Caco-2 (cell line): ENCODE measurements at regions not wholly inside any gene's neighbourhood (a gene's known extent, or its start where the extent isn't known, plus 50 kb on each side); places are given as distances from the start of the nearest gene placed in this dataset.

Experiments used
- BruUV-seq: library from RNA; stranded (reverse); fragments of 400-500 nt; replicated peaks from 2 replicates; lab custom pipeline; 2021; lab: Mats Ljungman, UMichigan
- CTCF ChIA-PET: fragments of 300-600 bp; sonication (Branson Sonifier 250); formaldehyde crosslinking; loops from one replicate; lab custom pipeline; 2022; ENCODE audit warnings: antibody characterized with exemption; lab: Charles Lee
- POLR2A ChIA-PET: fragments of 300-600 bp; sonication (Branson Sonifier 250); formaldehyde crosslinking; loops from one replicate; lab custom pipeline; 2022; ENCODE audit warnings: antibody characterized with exemption; lab: Charles Lee
- DNase-seq, 2 experiments: peaks; one replicate each; pipeline versions ENCODE4 v3.0.0 to v3.0.0-alpha.2; 2020 to 2022
- H3K27me3 ChIP-seq: replicated peaks from 2 replicates; pipeline ENCODE4 v1.6.0; 2011; ENCODE audit warnings: low read length; ENCODE audit not compliant: control insufficient read depth, insufficient read depth
- H3K36me3 ChIP-seq: 2 replicates; pipeline ENCODE4 v1.5.1; 2011; ENCODE audit warnings: low read length; ENCODE audit not compliant: control insufficient read depth, insufficient read depth
- H3K4me1 ChIP-seq: fragments of 250-450 bp; sonication (Bioruptor Pico); 2 replicates; pipeline ENCODE4 v1.5.1; 2020; ENCODE audit warnings: mild to moderate bottlenecking
- H3K4me3 ChIP-seq: 2 replicates; pipeline ENCODE4 v1.5.1; 2011; ENCODE audit warnings: low read depth, mild to moderate bottlenecking, control low read depth, low read length
- H3K9me3 ChIP-seq: fragments of 250-450 bp; sonication (Bioruptor Pico); 2 replicates; pipeline ENCODE4 v1.5.1; 2020; ENCODE audit warnings: mild to moderate bottlenecking, moderate library complexity
- H3K27ac Mint-ChIP-seq: one replicate; pipeline ENCODE4 v1.8.0; 2022; ENCODE audit warnings: mixed read lengths; ENCODE audit not compliant: unreplicated experiment
- H3K27me3 Mint-ChIP-seq: one replicate; pipeline ENCODE4 v1.8.0; 2022; ENCODE audit warnings: mixed read lengths; ENCODE audit not compliant: insufficient read depth, unreplicated experiment
- H3K36me3 Mint-ChIP-seq: one replicate; pipeline ENCODE4 v1.8.0; 2022; ENCODE audit warnings: mild to moderate bottlenecking, mixed read lengths; ENCODE audit not compliant: insufficient read depth, unreplicated experiment
- H3K4me1 Mint-ChIP-seq: one replicate; pipeline ENCODE4 v1.8.0; 2022; ENCODE audit warnings: low read depth, mixed read lengths; ENCODE audit not compliant: unreplicated experiment
- H3K4me3 Mint-ChIP-seq: one replicate; pipeline ENCODE4 v1.8.0; 2022; ENCODE audit warnings: mild to moderate bottlenecking, moderate library complexity, mixed read lengths; ENCODE audit not compliant: unreplicated experiment
- H3K9me3 Mint-ChIP-seq: one replicate; pipeline ENCODE4 v1.8.0; 2022; ENCODE audit warnings: mixed read lengths; ENCODE audit not compliant: unreplicated experiment
- CTCF ChIP-seq, 2 experiments: fragments of 200-600 bp in 1 of 2; IDR thresholded peaks; 1 replicate in 1 of 2; 2 replicates in 1 of 2; pipeline versions ENCODE4 v1.5.1 to v1.8.0; 2011 to 2022; ENCODE audit warnings: antibody characterized with exemption in 1 of 2, control low read depth in 1 of 2, inconsistent platforms in 1 of 2, low read depth in 1 of 2, low read length in 1 of 2, mild to moderate bottlenecking in 1 of 2, moderate library complexity in 1 of 2; ENCODE audit not compliant: insufficient read depth in 1 of 2, severe bottlenecking in 1 of 2, unreplicated experiment in 1 of 2
- intact Hi-C: fragments of 100-400 bp; cut with micrococcal nuclease; formaldehyde crosslinking; loops from one replicate; pipeline ENCODE4 v1.10.0; 2022; ENCODE audit not compliant: unreplicated experiment

GRCh38 chr6:130758813-130759212, 68.4 kb upstream of the SMLR1 start:
- no peaks in the 10 kb centered on the region for H3K27me3 ChIP-seq
- CTCF ChIA-PET, result no interaction called here
- Mint-ChIP-seq H3K4me3 (no peak overlapping the region), H3K9me3 (peaks cover 12% of the 10 kb centered on the region), H3K4me1 (no peaks in the 10 kb centered on the region), H3K27ac (no peak overlapping the region), H3K27me3 (no peaks in the 10 kb centered on the region), H3K36me3 (no peaks in the 10 kb centered on the region)
- no TSS peak for BruUV-seq
- TF ChIP-seq CTCF (IDR thresholded peaks at IDR 0.05; ENCODE audit: insufficient read depth in 1 of 2, low read depth in 1 of 2, low read length in 1 of 2, severe bottlenecking in 1 of 2, unreplicated experiment in 1 of 2), result no peak
- no peak overlapping the region for H3K4me3 ChIP-seq
- H3K9me3 ChIP-seq, result no peaks in the 10 kb centered on the region
- intact Hi-C loops, result no loop called here
- no peak for DNase-seq
- no peaks in the 10 kb centered on the region for H3K4me1 ChIP-seq
- POLR2A ChIA-PET, result no interaction called here
- H3K36me3 ChIP-seq, result no peaks in the 10 kb centered on the region

GRCh38 chr6:130760006-130760405, 67.2 kb upstream of the SMLR1 start:
- intact Hi-C loops, result loop anchor here (1.0 to 2.0 kb wide), 3 partner anchors 83 to 438 kb away; no protein-coding TSS in a partner anchor
- Histone ChIP-seq H3K4me3 (no peak overlapping the region), H3K27me3 (no peaks in the 10 kb centered on the region), H3K4me1 (no peaks in the 10 kb centered on the region), H3K9me3 (no peaks in the 10 kb centered on the region), H3K36me3 (no peaks in the 10 kb centered on the region)
- no TSS peak for BruUV-seq
- peak in 1 of 2 experiments; percentile 48 for DNase-seq
- CTCF ChIA-PET, result no interaction called here
- no peak overlapping the region for H3K4me3 Mint-ChIP-seq
- H3K9me3 Mint-ChIP-seq, result peaks cover 12% of the 10 kb centered on the region
- H3K36me3 Mint-ChIP-seq, result no peaks in the 10 kb centered on the region
- POLR2A ChIA-PET, result no interaction called here
- H3K27ac Mint-ChIP-seq, result no peak overlapping the region
- peak; percentile 42 to 68 for TF ChIP-seq CTCF (IDR thresholded peaks at IDR 0.05; ENCODE audit: insufficient read depth in 1 of 2, low read depth in 1 of 2, low read length in 1 of 2, severe bottlenecking in 1 of 2, unreplicated experiment in 1 of 2)
- no peaks in the 10 kb centered on the region for H3K4me1 Mint-ChIP-seq
- H3K27me3 Mint-ChIP-seq, result no peaks in the 10 kb centered on the region

- H3K27me3 ChIP-seq, result no peaks in the 10 kb centered on the region
- intact Hi-C loops, result loop anchor here (2.0 kb wide), 1 partner anchor 82 kb away; no protein-coding TSS in a partner anchor
- ChIA-PET POLR2A (no interaction called here), CTCF (no interaction called here)
- H3K36me3 ChIP-seq, result no peaks in the 10 kb centered on the region
- no peak overlapping the region for H3K4me3 ChIP-seq
- DNase-seq, result no peak
- no peak overlapping the region for H3K27ac Mint-ChIP-seq
- peaks cover 12% of the 10 kb centered on the region for H3K9me3 Mint-ChIP-seq
- no peaks in the 10 kb centered on the region for H3K4me1 Mint-ChIP-seq
- BruUV-seq, result no TSS peak
- no peak overlapping the region for H3K4me3 Mint-ChIP-seq
- H3K4me1 ChIP-seq, result no peaks in the 10 kb centered on the region
- TF ChIP-seq CTCF (IDR thresholded peaks at IDR 0.05; ENCODE audit: insufficient read depth in 1 of 2, low read depth in 1 of 2, low read length in 1 of 2, severe bottlenecking in 1 of 2, unreplicated experiment in 1 of 2), result no peak
- H3K27me3 Mint-ChIP-seq, result no peaks in the 10 kb centered on the region
- no peaks in the 10 kb centered on the region for H3K9me3 ChIP-seq
- no peaks in the 10 kb centered on the region for H3K36me3 Mint-ChIP-seq
Observed at GRCh38 chr6:130761286-130761685, 65.9 kb upstream of the SMLR1 start.
